HUES48 (cell line): ENCODE measurements at regions not wholly inside any gene's neighbourhood (a gene's known extent, or its start where the extent isn't known, plus 50 kb on each side); places are given as distances from the start of the nearest gene placed in this dataset.

ENCODE experiments used
- H3K27ac ChIP-seq: one replicate; pipeline ENCODE4 v1.7.0; 2013; ENCODE audit warnings: low read depth, low read length, inconsistent platforms
- H3K27me3 ChIP-seq: 2 replicates; pipeline ENCODE4 v1.6.1; 2013; ENCODE audit warnings: mild to moderate bottlenecking, low read length; ENCODE audit not compliant: control insufficient read depth, insufficient read depth
- H3K36me3 ChIP-seq: 2 replicates; pipeline ENCODE4 v1.6.1; 2013; ENCODE audit warnings: low read length; ENCODE audit not compliant: control insufficient read depth, insufficient read depth
- H3K4me1 ChIP-seq: 2 replicates; pipeline ENCODE4 v1.6.1; 2013; ENCODE audit warnings: mild to moderate bottlenecking, low read length; ENCODE audit not compliant: control insufficient read depth, insufficient read depth
- H3K4me3 ChIP-seq: 2 replicates; pipeline ENCODE4 v1.5.1; 2013; ENCODE audit warnings: mild to moderate bottlenecking, low read depth, low read length
- H3K9ac ChIP-seq: 2 replicates; pipeline ENCODE4 v1.6.1; 2013; ENCODE audit warnings: mild to moderate bottlenecking, low read depth, low read length, moderate library complexity
- H3K9me3 ChIP-seq: 2 replicates; pipeline ENCODE4 v1.6.1; 2013; ENCODE audit warnings: low read length; ENCODE audit not compliant: control insufficient read depth, insufficient read depth

GRCh38 chr2:2668681-2669265 lies 337.7 kb upstream of the MYT1L start:
- no peak overlapping the region for H3K27ac ChIP-seq
- no peaks in the 10 kb centered on the region for H3K4me1 ChIP-seq
- H3K9me3 ChIP-seq: no peaks in the 10 kb centered on the region
- H3K4me3 ChIP-seq: no peak overlapping the region
- H3K36me3 ChIP-seq: no peaks in the 10 kb centered on the region
- no peak overlapping the region for H3K9ac ChIP-seq
- no peaks in the 10 kb centered on the region for H3K27me3 ChIP-seq

- Histone ChIP-seq H3K36me3 (no peaks in the 10 kb centered on the region), H3K27me3 (no peaks in the 10 kb centered on the region), H3K9ac (no peak overlapping the region), H3K4me3 (no peak overlapping the region), H3K9me3 (no peaks in the 10 kb centered on the region), H3K27ac (no peak overlapping the region), H3K4me1 (no peaks in the 10 kb centered on the region)
Observed at GRCh38 chr2:2667690-2668089, 336.6 kb upstream of the MYT1L start.

- no peaks in the 10 kb centered on the region for H3K9me3 ChIP-seq
- no peak overlapping the region for H3K27ac ChIP-seq
- no peak overlapping the region for H3K4me3 ChIP-seq
- H3K27me3 ChIP-seq: no peaks in the 10 kb centered on the region
- no peaks in the 10 kb centered on the region for H3K36me3 ChIP-seq
- H3K9ac ChIP-seq: no peak overlapping the region
- no peaks in the 10 kb centered on the region for H3K4me1 ChIP-seq
Observed at GRCh38 chr2:2665834-2666133, 334.7 kb upstream of the MYT1L start.

GRCh38 chr2:2664989-2665833 lies 334.1 kb upstream of the MYT1L start:
- no peak overlapping the region for H3K9ac ChIP-seq
- no peaks in the 10 kb centered on the region for H3K27me3 ChIP-seq
- H3K27ac ChIP-seq: no peak overlapping the region

GRCh38 chr2:2663401-2664036 lies 332.4 kb upstream of the MYT1L start:
- Histone ChIP-seq H3K9ac (no peak overlapping the region), H3K27ac (no peak overlapping the region), H3K4me3 (no peak overlapping the region), H3K4me1 (no peaks in the 10 kb centered on the region), H3K27me3 (no peaks in the 10 kb centered on the region), H3K36me3 (no peaks in the 10 kb centered on the region), H3K9me3 (peaks cover 6% of the 10 kb centered on the region; the same call in 1 of the 2 replicates)

More at GRCh38 chr2:2664989-2665833, 334.1 kb upstream of the MYT1L start:
- no peaks in the 10 kb centered on the region for H3K9me3 ChIP-seq
- H3K36me3 ChIP-seq: no peaks in the 10 kb centered on the region
- H3K4me1 ChIP-seq: no peaks in the 10 kb centered on the region
- no peak overlapping the region for H3K4me3 ChIP-seq

GRCh38 chr2:2662847-2663356 lies 331.8 kb upstream of the MYT1L start:
- Histone ChIP-seq H3K9me3 (peaks cover 6% of the 10 kb centered on the region; the same call in 1 of the 2 replicates), H3K4me1 (no peaks in the 10 kb centered on the region), H3K27ac (no peak overlapping the region), H3K36me3 (no peaks in the 10 kb centered on the region), H3K9ac (no peak overlapping the region), H3K27me3 (no peaks in the 10 kb centered on the region), H3K4me3 (no peak overlapping the region)

GRCh38 chr2:2662037-2662846 lies 331.2 kb upstream of the MYT1L start:
- Histone ChIP-seq H3K27ac (no peak overlapping the region), H3K9ac (no peak overlapping the region), H3K27me3 (no peaks in the 10 kb centered on the region), H3K9me3 (peaks cover 6% of the 10 kb centered on the region; the same call in 1 of the 2 replicates), H3K4me1 (no peaks in the 10 kb centered on the region), H3K4me3 (no peak overlapping the region), H3K36me3 (no peaks in the 10 kb centered on the region)

- no peaks in the 10 kb centered on the region for H3K27me3 ChIP-seq
- H3K9me3 ChIP-seq: peaks cover 6% of the 10 kb centered on the region; the same call in 1 of the 2 replicates
- no peaks in the 10 kb centered on the region for H3K4me1 ChIP-seq
- no peaks in the 10 kb centered on the region for H3K36me3 ChIP-seq
- H3K27ac ChIP-seq: no peak overlapping the region
- H3K4me3 ChIP-seq: no peak overlapping the region
- no peak overlapping the region for H3K9ac ChIP-seq
Observed at GRCh38 chr2:2660789-2661355, 329.8 kb upstream of the MYT1L start.

- Histone ChIP-seq H3K9ac (no peak overlapping the region), H3K36me3 (no peaks in the 10 kb centered on the region), H3K4me3 (no peak overlapping the region), H3K9me3 (peaks cover 6% of the 10 kb centered on the region; the same call in 1 of the 2 replicates), H3K4me1 (no peaks in the 10 kb centered on the region), H3K27ac (no peak overlapping the region), H3K27me3 (no peaks in the 10 kb centered on the region)
Observed at GRCh38 chr2:2657121-2657962, 326.3 kb upstream of the MYT1L start.
